ENCODE measurements at regions not wholly inside any gene's neighbourhood (a gene's known extent, or its start where the extent isn't known, plus 50 kb on each side); places are given as distances from the start of the nearest gene placed in this dataset.

GRCh38 chr11:11071486-11071885 lies 213.6 kb upstream of the ZBED5 start:
- no peak for TF ChIP-seq CTCF (IDR thresholded peaks at IDR 0.05)
- H3K4me1 ChIP-seq: no peaks in the 10 kb centered on the region
- no peaks in the 10 kb centered on the region for H3K9me3 ChIP-seq (ENCODE audit: control insufficient read depth, low read length)
- H3K36me3 ChIP-seq (ENCODE audit: control insufficient read depth, insufficient read depth, low read length): no peaks in the 10 kb centered on the region
- no peak overlapping the region for H3K4me3 ChIP-seq (ENCODE audit: low read depth, low read length)
- H3K27ac ChIP-seq: no peak overlapping the region
- H2AFZ ChIP-seq: no peak overlapping the region
- H3K79me2 ChIP-seq: no peaks in the 10 kb centered on the region
- H3K27me3 ChIP-seq (ENCODE audit: control insufficient read depth, insufficient read depth, low read length): no peaks in the 10 kb centered on the region
- no peak overlapping the region for H3K9ac ChIP-seq
- no peak overlapping the region for H3K4me2 ChIP-seq (ENCODE audit: low read length)

- no peaks in the 10 kb centered on the region for H3K79me2 ChIP-seq
- H3K9me3 ChIP-seq (ENCODE audit: control insufficient read depth, low read length): no peaks in the 10 kb centered on the region
- no peak overlapping the region for H3K4me3 ChIP-seq (ENCODE audit: low read depth, low read length)
- no peak overlapping the region for H2AFZ ChIP-seq
- no peaks in the 10 kb centered on the region for H3K27me3 ChIP-seq (ENCODE audit: control insufficient read depth, insufficient read depth, low read length)
- H3K27ac ChIP-seq: no peak overlapping the region
- no peak for TF ChIP-seq CTCF (IDR thresholded peaks at IDR 0.05)
- no peak overlapping the region for H3K9ac ChIP-seq
- no peaks in the 10 kb centered on the region for H3K4me1 ChIP-seq
- no peak overlapping the region for H3K4me2 ChIP-seq (ENCODE audit: low read length)
- no peaks in the 10 kb centered on the region for H3K36me3 ChIP-seq (ENCODE audit: control insufficient read depth, insufficient read depth, low read length)
Measured at GRCh38 chr11:11070976-11071375, 213.1 kb upstream of the ZBED5 start.

DNA sequence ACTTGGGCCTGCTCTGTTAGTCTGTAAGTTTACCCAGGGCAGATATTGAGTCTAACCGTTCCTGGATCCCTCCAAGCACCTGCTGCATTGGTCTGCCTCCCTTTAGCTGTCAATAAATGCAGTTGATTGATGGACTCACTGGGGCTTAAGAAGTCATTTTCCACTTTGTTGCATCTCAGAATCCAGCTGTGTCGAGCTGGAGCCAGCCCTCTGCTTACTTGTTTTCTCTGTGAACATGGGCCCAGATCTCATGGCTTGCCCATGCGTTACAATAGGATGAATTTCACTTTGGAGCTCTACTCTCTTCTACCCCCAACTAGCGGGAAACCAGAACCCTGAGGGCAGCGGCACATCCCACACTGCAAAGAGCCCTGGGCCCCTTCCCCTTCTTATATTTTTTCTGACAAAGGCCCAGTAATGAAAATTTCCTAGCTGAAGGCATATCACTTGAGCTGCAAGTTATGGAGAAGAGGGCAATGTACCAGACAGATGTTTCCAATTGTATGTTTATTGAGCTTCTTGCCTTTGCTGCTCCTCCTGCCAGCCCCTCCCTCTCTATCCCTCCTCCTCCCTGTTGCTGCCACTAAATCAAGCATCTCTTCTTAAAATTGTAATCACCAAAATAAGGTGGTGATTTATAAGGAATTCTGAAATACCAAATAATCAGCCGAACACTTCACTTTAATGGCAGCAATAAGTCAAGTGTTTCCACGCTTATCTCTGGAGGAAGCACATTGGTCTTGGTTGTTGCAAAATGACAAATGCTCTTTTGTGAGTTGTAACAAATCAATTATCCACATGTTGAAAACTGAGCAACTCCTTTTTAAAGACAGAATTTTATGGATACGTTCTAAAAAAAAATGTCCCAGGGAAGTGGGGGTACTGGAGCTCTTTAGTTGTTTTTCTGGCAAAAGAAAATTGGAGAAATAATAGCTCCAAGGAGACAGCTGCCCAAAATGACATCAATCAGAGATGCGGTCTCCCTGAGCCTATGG lies 212.3 kb upstream of the ZBED5 start:
- no peaks in the 10 kb centered on the region for H3K9me3 ChIP-seq (ENCODE audit: control insufficient read depth, low read length)
- H3K4me2 ChIP-seq (ENCODE audit: low read length): no peak overlapping the region
- no peaks in the 10 kb centered on the region for H3K79me2 ChIP-seq
- H3K27me3 ChIP-seq (ENCODE audit: control insufficient read depth, insufficient read depth, low read length): no peaks in the 10 kb centered on the region
- TF ChIP-seq CTCF (IDR thresholded peaks at IDR 0.05): no peak
- H3K36me3 ChIP-seq (ENCODE audit: control insufficient read depth, insufficient read depth, low read length): no peaks in the 10 kb centered on the region
- no peak overlapping the region for H2AFZ ChIP-seq
- no peaks in the 10 kb centered on the region for H3K4me1 ChIP-seq
- H3K9ac ChIP-seq: no peak overlapping the region
- no peak overlapping the region for H3K27ac ChIP-seq
- no peak overlapping the region for H3K4me3 ChIP-seq (ENCODE audit: low read depth, low read length)

DNA sequence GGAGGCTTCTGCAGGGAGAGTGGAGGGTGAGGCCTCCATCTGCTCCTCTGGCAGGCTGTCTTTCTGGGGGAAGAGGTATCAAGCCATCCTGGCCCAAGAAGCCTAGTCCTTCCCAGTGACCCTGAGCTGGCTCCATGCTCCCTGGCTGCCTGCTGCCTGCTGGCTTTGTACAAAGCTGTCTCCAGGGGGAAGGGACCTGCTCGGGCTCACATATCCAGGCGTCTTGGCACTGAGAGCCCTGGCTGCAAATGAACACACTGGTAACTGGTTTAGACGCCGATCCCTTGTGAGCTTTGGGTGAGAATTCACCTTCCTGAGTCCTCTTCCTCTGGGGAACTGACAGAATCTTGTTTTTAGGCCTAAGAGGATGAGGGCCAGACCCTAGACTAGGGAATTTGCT lies 210.3 kb upstream of the ZBED5 start:
- Histone ChIP-seq H3K4me1 (no peaks in the 10 kb centered on the region), H3K36me3 (ENCODE audit: control insufficient read depth, insufficient read depth, low read length) (no peaks in the 10 kb centered on the region), H3K27me3 (ENCODE audit: control insufficient read depth, insufficient read depth, low read length) (no peaks in the 10 kb centered on the region), H3K9me3 (ENCODE audit: control insufficient read depth, low read length) (no peaks in the 10 kb centered on the region), H3K4me3 (ENCODE audit: low read depth, low read length) (no peak overlapping the region), H3K27ac (no peak overlapping the region), H3K4me2 (ENCODE audit: low read length) (no peak overlapping the region), H3K79me2 (no peaks in the 10 kb centered on the region), H2AFZ (no peak overlapping the region), H3K9ac (no peak overlapping the region)
- TF ChIP-seq CTCF (IDR thresholded peaks at IDR 0.05): no peak

DNA sequence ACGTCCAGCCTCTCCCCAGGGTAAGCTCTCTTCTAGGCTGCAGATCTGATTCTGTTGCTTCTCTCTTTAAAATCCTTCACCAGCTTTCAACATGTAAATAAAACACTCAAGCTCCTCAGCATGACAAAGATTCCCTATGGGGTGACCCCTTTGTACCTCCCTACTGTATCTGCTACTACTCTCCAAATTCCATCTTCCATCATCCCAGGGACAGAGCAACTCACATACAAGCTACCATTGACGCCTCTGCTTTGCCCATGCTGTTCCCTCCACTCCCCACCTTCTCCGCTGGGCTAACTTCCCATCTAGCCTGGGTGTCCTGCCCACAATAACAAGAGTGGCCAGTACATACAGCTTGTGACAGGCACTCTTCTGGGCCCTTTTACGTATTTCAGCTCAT lies 207.5 kb upstream of the ZBED5 start:
- Histone ChIP-seq H3K9me3 (ENCODE audit: control insufficient read depth, low read length) (no peaks in the 10 kb centered on the region), H2AFZ (no peak overlapping the region), H3K27ac (no peak overlapping the region), H3K27me3 (ENCODE audit: control insufficient read depth, insufficient read depth, low read length) (no peaks in the 10 kb centered on the region), H3K4me3 (ENCODE audit: low read depth, low read length) (no peak overlapping the region), H3K4me2 (ENCODE audit: low read length) (no peak overlapping the region), H3K36me3 (ENCODE audit: control insufficient read depth, insufficient read depth, low read length) (no peaks in the 10 kb centered on the region), H3K9ac (no peak overlapping the region), H3K79me2 (no peaks in the 10 kb centered on the region), H3K4me1 (no peaks in the 10 kb centered on the region)
- TF ChIP-seq CTCF (IDR thresholded peaks at IDR 0.05): no peak
